ENCODE measurements at regions not wholly inside any gene's neighbourhood (a gene's known extent, or its start where the extent isn't known, plus 50 kb on each side); places are given as distances from the start of the nearest gene placed in this dataset.
"Not testable (repeated sequence)": the region's sequence is repeated elsewhere in the genome, so short reads cannot be mapped to it uniquely, and the experiment has no call there.

DNA sequence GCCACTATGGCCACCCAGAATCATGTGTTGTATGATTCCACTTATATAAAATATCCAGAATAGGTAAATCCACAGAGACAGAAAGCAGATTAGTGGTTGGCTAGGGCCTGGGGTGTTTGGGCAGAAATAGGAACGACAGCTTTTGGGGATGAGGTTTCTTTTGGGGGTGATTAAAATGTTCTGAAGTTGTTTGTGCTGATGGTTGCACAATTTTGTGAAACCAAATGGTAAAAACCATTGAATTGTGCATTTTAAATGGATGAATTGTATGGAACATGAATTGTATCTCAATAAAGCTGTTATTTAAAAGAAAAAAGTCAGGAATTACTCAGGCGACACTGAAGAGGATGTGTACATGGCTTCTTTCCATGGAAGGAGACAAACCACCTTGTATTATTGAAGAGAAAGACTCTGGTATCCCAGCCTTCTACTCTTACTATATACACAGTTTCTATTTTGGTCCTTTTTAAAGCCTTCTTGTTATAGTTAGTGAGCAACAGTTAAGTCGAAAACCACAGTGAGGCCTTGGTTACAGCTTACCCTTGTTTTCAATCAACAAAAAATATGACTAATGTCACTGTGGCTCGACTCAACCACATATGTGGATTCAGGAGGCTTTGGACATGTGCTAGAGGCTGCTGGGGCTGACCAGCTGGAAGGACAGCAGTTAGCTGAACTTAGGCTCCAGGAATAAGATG, 57.1 kb upstream of the KMT2E start:
- no peak overlapping the region for H3K4me3 ChIP-seq
- peaks cover 19% of the 10 kb centered on the region for H3K4me1 ChIP-seq (replicated peaks)
- H3K27me3 ChIP-seq (replicated peaks): no peaks in the 10 kb centered on the region
- H3K36me3 ChIP-seq: no peaks in the 10 kb centered on the region
- DNase-seq (ENCODE audit: low read depth in 1 of 2, low spot score in 2 of 2): peak; percentile 81 to 93
- H3K27ac ChIP-seq: peak overlapping the region; percentile 56
- H3K9me3 ChIP-seq (replicated peaks): no peaks in the 10 kb centered on the region

- Histone ChIP-seq H3K36me3 (no peaks in the 10 kb centered on the region), H3K4me1 (replicated peaks) (peaks cover 20% of the 10 kb centered on the region), H3K4me3 (no peak overlapping the region), H3K27me3 (replicated peaks) (no peaks in the 10 kb centered on the region), H3K27ac (no peak overlapping the region), H3K9me3 (replicated peaks) (no peaks in the 10 kb centered on the region)
- no peak for DNase-seq (ENCODE audit: low read depth in 1 of 2, low spot score in 2 of 2)
Measured at GRCh38 chr7:104958371-104958865, 55.6 kb upstream of the KMT2E start.

DNA sequence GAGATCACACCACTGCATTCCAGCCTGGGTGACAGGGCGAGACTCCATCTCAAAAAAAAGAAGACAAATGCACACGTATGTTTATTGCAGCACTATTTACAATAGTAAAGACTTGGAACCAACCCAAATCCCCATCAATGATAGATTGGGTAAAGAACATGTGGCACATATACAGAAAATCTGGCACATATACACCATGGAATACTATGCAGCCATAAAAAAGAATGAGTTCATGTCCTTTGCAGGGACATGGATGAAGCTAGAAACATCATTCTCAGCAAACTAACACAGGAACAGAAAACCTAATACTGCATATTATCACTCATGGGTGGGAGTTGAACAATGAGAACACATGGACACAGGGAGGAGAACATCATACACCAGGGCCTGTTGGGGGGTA, 54.5 kb upstream of the KMT2E start:
- not testable (repeated sequence) for H3K27me3 ChIP-seq (replicated peaks); H3K36me3 ChIP-seq; H3K4me3 ChIP-seq; H3K27ac ChIP-seq; H3K9me3 ChIP-seq (replicated peaks); DNase-seq (ENCODE audit: low read depth in 1 of 2, low spot score in 2 of 2)
- H3K4me1 ChIP-seq (replicated peaks): peaks cover 31% of the 10 kb centered on the region

DNA sequence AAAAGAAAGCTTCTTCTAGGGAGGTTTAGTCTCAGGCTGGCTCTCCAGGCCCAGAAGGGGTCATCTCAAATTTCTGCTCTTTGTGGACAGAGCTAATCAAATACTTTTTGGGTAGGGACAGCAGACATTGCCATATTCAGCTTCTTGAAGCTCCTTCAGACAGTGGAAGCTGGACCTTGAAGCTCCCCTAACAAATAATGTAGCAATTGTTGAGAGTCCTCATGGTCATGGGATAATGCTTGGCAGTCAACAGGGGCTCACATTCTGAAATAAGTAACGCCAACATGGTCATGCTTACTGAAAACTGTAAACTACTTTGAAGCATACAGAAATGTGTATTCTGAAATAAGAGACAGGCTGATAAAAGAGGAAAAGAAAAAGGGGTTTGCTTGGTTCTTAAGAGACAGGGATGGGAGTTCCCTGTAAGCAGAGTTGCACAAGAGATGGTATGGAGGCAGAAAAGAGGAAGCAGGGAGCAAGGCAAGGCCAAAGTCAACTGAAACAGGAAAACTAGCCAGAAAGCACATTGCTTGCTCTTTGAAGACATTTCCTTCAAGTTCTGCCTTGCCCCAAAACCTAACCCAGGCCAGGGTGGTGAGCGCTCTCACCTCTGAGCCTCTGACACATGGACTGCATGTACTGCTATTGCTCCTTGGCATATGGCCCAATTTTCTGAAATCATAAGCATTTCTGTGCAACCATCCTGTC, 53.1 kb upstream of the KMT2E start:
- Histone ChIP-seq H3K27ac (no peak overlapping the region), H3K4me1 (replicated peaks) (peaks cover 33% of the 10 kb centered on the region)
- DNase-seq (ENCODE audit: low read depth in 1 of 2, low spot score in 2 of 2): no peak

DNA sequence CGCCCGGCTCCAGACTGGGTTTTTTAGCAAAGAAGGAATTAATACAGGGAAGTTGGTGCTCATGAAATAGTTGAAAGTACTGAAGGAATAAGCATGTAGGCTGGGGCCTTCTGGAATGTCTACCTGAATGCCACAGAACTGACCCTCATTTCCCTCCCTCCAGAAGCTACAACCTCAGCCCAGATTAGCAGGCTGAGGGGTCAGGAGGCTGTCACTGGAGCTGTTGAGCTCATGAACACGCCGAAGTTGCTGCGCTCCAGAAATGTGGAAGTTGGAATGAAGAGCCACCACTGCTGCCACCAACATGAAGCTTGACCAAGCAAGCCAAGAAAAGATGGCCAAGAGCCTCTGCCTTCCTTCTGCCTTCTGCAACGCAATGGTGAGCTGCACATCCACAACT, 52.2 kb upstream of the KMT2E start:
- no peak for DNase-seq (ENCODE audit: low read depth in 1 of 2, low spot score in 2 of 2)

More for the DNA sequence above, 53.1 kb upstream of the KMT2E start:
- no peaks in the 10 kb centered on the region for H3K27me3 ChIP-seq (replicated peaks)
- H3K9me3 ChIP-seq (replicated peaks): 0 out of 2 replicates have a peak, but pooled peaks cover 3% of the 10 kb centered on the region
- H3K36me3 ChIP-seq: no peaks in the 10 kb centered on the region
- no peak overlapping the region for H3K4me3 ChIP-seq

GRCh38 chr7:104962781-104963180, 51.2 kb upstream of the KMT2E start:
- DNase-seq (ENCODE audit: low read depth in 1 of 2, low spot score in 2 of 2): no peak

More for the DNA sequence above, 52.2 kb upstream of the KMT2E start:
- no peaks in the 10 kb centered on the region for H3K27me3 ChIP-seq (replicated peaks)
- H3K4me3 ChIP-seq: no peak overlapping the region
- no peaks in the 10 kb centered on the region for H3K36me3 ChIP-seq
- H3K4me1 ChIP-seq (replicated peaks): peaks cover 24% of the 10 kb centered on the region
- no peak overlapping the region for H3K27ac ChIP-seq
- 0 out of 2 replicates have a peak, but pooled peaks cover 3% of the 10 kb centered on the region for H3K9me3 ChIP-seq (replicated peaks)

GRCh38 chr7:104963378-104963990, 50.5 kb upstream of the KMT2E start:
- H3K4me1 ChIP-seq (replicated peaks): peaks cover 24% of the 10 kb centered on the region

More at GRCh38 chr7:104962781-104963180, 51.2 kb upstream of the KMT2E start:
- no peak overlapping the region for H3K4me3 ChIP-seq
- H3K9me3 ChIP-seq (replicated peaks): 0 out of 2 replicates have a peak, but pooled peaks cover 3% of the 10 kb centered on the region
- H3K27me3 ChIP-seq (replicated peaks): no peaks in the 10 kb centered on the region
- no peaks in the 10 kb centered on the region for H3K36me3 ChIP-seq
- H3K4me1 ChIP-seq (replicated peaks): peaks cover 21% of the 10 kb centered on the region
- no peak overlapping the region; the same call in 1 of the 2 replicates for H3K27ac ChIP-seq

DNA sequence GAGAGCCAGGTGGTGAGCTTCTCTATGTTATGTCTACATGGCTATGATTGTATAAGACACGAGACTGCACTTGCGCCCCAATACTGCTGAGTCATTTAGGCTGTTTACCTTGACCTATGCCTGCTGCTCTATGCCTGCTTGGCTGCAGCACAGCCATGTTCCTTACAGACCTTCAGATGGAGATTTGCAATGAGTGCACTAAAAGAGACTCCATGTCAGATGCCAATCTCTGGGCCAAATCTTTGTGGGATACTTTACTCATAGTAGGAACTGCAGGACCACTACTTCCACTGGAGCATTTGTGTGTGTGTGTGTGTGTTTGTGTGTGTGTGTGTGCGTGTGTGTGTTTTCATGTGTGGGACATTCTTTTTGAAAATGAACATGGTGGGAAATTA, 50.0 kb upstream of the KMT2E start:
- Histone ChIP-seq H3K27ac (no peak overlapping the region), H3K4me1 (replicated peaks) (peaks cover 24% of the 10 kb centered on the region), H3K4me3 (no peak overlapping the region), H3K9me3 (replicated peaks) (0 out of 2 replicates have a peak, but pooled peaks cover 3% of the 10 kb centered on the region), H3K36me3 (no peaks in the 10 kb centered on the region), H3K27me3 (replicated peaks) (no peaks in the 10 kb centered on the region)
- DNase-seq (ENCODE audit: low read depth in 1 of 2, low spot score in 2 of 2): peak; percentile 63 to 75

More at GRCh38 chr7:104963378-104963990, 50.5 kb upstream of the KMT2E start:
- no peak for DNase-seq (ENCODE audit: low read depth in 1 of 2, low spot score in 2 of 2)
- no peaks in the 10 kb centered on the region for H3K27me3 ChIP-seq (replicated peaks)
- H3K36me3 ChIP-seq: no peaks in the 10 kb centered on the region
- no peak overlapping the region for H3K27ac ChIP-seq
- 0 out of 2 replicates have a peak, but pooled peaks cover 3% of the 10 kb centered on the region for H3K9me3 ChIP-seq (replicated peaks)
- no peak overlapping the region for H3K4me3 ChIP-seq

All from SJSA1 (cell line).